Stomach (tissue), 4 donors: ENCODE measurements at regions not wholly inside any gene's neighbourhood (a gene's known extent, or its start where the extent isn't known, plus 50 kb on each side); places are given as distances from the start of the nearest gene placed in this dataset.

Experiments used
- CTCF ChIP-seq, 7 experiments: fragments of 450-650 bp in 4 of 7; fragments of 200-600 bp in 3 of 7; sonication (generic) in 3 of 7; IDR thresholded peaks; one replicate each; pipeline ENCODE4 v1.5.1; 2016 to 2019; ENCODE audit warnings: antibody characterized with exemption in 7 of 7, control low read depth in 2 of 7, mild to moderate bottlenecking in 1 of 7
- EP300 ChIP-seq: sonication (generic); formaldehyde crosslinking; IDR thresholded peaks from one replicate; pipeline ENCODE4 v1.6.1; 2017; ENCODE audit warnings: antibody characterized with exemption
- POLR2A ChIP-seq, 4 donors: fragments of 450-650 bp; IDR thresholded peaks; one replicate each; pipeline ENCODE4 v1.6.1; 2016; ENCODE audit warnings: antibody characterized with exemption in 4 of 4, control low read depth in 2 of 4, mild to moderate bottlenecking in 1 of 4, moderate library complexity in 1 of 4
- POLR2AphosphoS5 ChIP-seq, 3 donors: sonication (generic); formaldehyde crosslinking; IDR thresholded peaks; one replicate each; pipeline ENCODE4 v1.6.1; 2016; ENCODE audit warnings: antibody characterized with exemption in 3 of 3

GRCh38 chr7:18191862-18192625, 164.4 kb upstream of the PRPS1L1 start:
- no peak for TF ChIP-seq CTCF (IDR thresholded peaks at IDR 0.05)
- no peak for TF ChIP-seq POLR2A (IDR thresholded peaks at IDR 0.05)
- no peak for TF ChIP-seq EP300
- no peak for TF ChIP-seq POLR2AphosphoS5 (IDR thresholded peaks at IDR 0.05)
